GM12878 (cell line): ENCODE measurements at regions not wholly inside any gene's neighbourhood (a gene's known extent, or its start where the extent isn't known, plus 50 kb on each side); places are given as distances from the start of the nearest gene placed in this dataset.

Experiments used
- ATAC-seq: fragments of 200-7000 bp; cut with Tn5 transposase; 3 replicates; pipeline ENCODE4 v1.9.1; 2020; ENCODE audit warnings: mild to moderate bottlenecking, moderate library complexity
- BruUV-seq: library from RNA; stranded (reverse); fragments of 400-500 nt; replicated peaks from 2 replicates; lab custom pipeline; 2021; lab: Mats Ljungman, UMichigan
- CTCF ChIA-PET: fragments of 300-600 bp; sonication (Branson Sonifier 250); formaldehyde crosslinking; extraction: SDS; loops from one replicate; lab custom pipeline; 2021; ENCODE audit warnings: inconsistent platforms; lab: Yijun Ruan, JAX
- POLR2A ChIA-PET: fragments of 350-600 bp; formaldehyde crosslinking; extraction: SDS; loops from one replicate; lab custom pipeline; 2021; ENCODE audit warnings: inconsistent platforms; lab: Charles Lee
- RAD21 ChIA-PET: fragments of 300-600 bp; sonication (Branson Sonifier 250); formaldehyde crosslinking; loops from one replicate; lab custom pipeline; 2023; ENCODE audit warnings: antibody characterized with exemption; ENCODE audit not compliant: unreplicated experiment; lab: Charles Lee
- SMC1A ChIA-PET: fragments of 300-600 bp; sonication (Branson Sonifier 250); formaldehyde crosslinking; loops from one replicate; lab custom pipeline; 2023; ENCODE audit not compliant: unreplicated experiment, uncharacterized antibody; lab: Charles Lee
- DNase-seq: peaks from one replicate; pipeline ENCODE4 v3.0.0-alpha.2; 2011; ENCODE audit warnings: low read depth, low spot score
- FAIRE-seq: peaks from 3 replicates; lab custom pipeline; 2011; peaks lifted over from hg19 to GRCh38; lab: Jason Lieb, UNC
- H2AFZ ChIP-seq: 2 replicates; pipeline ENCODE4 v1.6.0; 2011; ENCODE audit warnings: low read depth, low read length, control low read depth; ENCODE audit not compliant: control insufficient read depth
- H3K27ac ChIP-seq: 2 replicates; pipeline ENCODE4 v1.5.1; 2011; ENCODE audit warnings: control low read depth; ENCODE audit not compliant: control insufficient read depth, insufficient read depth
- H3K27me3 ChIP-seq, 2 experiments: replicated peaks in 1 of 2; 2 replicates each; pipeline versions ENCODE4 v1.6.0 to v1.6.1; 2011; ENCODE audit warnings: low read length in 1 of 2; ENCODE audit not compliant: control insufficient read depth in 2 of 2, insufficient read depth in 2 of 2
- H3K36me3 ChIP-seq, 2 experiments: 2 replicates each; pipeline ENCODE4 v1.5.1; 2011; ENCODE audit warnings: low read length in 1 of 2; ENCODE audit not compliant: control insufficient read depth in 2 of 2, insufficient read depth in 2 of 2
- H3K4me1 ChIP-seq: 2 replicates; pipeline ENCODE4 v1.6.1; 2011; ENCODE audit warnings: mild to moderate bottlenecking, low read length, moderate library complexity, mixed read lengths; ENCODE audit not compliant: control insufficient read depth, insufficient read depth
- H3K4me2 ChIP-seq: 2 replicates; pipeline ENCODE4 v1.6.0; 2011; ENCODE audit warnings: control low read depth; ENCODE audit not compliant: control insufficient read depth, insufficient read depth
- H3K4me3 ChIP-seq: fragments of 200-600 bp; sonication (generic); 2 replicates; pipeline ENCODE4 v1.5.1; 2016
- H3K79me2 ChIP-seq: 2 replicates; pipeline ENCODE4 v1.6.0; 2011; ENCODE audit warnings: low read length; ENCODE audit not compliant: control insufficient read depth, insufficient read depth
- H3K9ac ChIP-seq: 2 replicates; pipeline ENCODE4 v1.8.0; 2011; ENCODE audit warnings: low read length, control low read depth, mixed read lengths; ENCODE audit not compliant: control insufficient read depth, insufficient read depth
- H3K9me3 ChIP-seq: replicated peaks from 3 replicates; pipeline ENCODE4 v1.5.1; 2011; ENCODE audit warnings: mild to moderate bottlenecking, low read length; ENCODE audit not compliant: control insufficient read depth, insufficient read depth
- H4K20me1 ChIP-seq: 2 replicates; pipeline ENCODE4 v1.6.0; 2011; ENCODE audit not compliant: control insufficient read depth, insufficient read depth
- BACH1 ChIP-seq: fragments of 450-650 bp; IDR thresholded peaks from 2 replicates; pipeline ENCODE4 v1.6.1; 2017; ENCODE audit warnings: mild to moderate bottlenecking, borderline replicate concordance
- BMI1 ChIP-seq: fragments of 450-650 bp; IDR thresholded peaks from 2 replicates; pipeline ENCODE4 v1.6.1; 2016; ENCODE audit warnings: mild to moderate bottlenecking, moderate library complexity, borderline replicate concordance
- CEBPB ChIP-seq, 2 experiments: fragments of 150-350 bp in 1 of 2; IDR thresholded peaks; 2 replicates each; pipeline ENCODE4 v1.6.1; 2012 to 2014; ENCODE audit warnings: low read depth in 2 of 2, low read length in 2 of 2, borderline replicate concordance in 1 of 2, inconsistent platforms in 1 of 2
- EGR1 ChIP-seq, 2 experiments: IDR thresholded peaks; 1 replicate in 1 of 2; 2 replicates in 1 of 2; pipeline ENCODE4 v1.6.1; 2011 to 2012; ENCODE audit warnings: low read depth in 2 of 2, low read length in 2 of 2, borderline replicate concordance in 1 of 2, mild to moderate bottlenecking in 1 of 2, moderate library complexity in 1 of 2
- GATAD2B ChIP-seq: fragments of 450-650 bp; conservative IDR thresholded peaks from 2 replicates; pipeline ENCODE4 v1.6.1; 2017; ENCODE audit warnings: low read depth, mild to moderate bottlenecking, moderate library complexity
- JUNB ChIP-seq: IDR thresholded peaks from 2 replicates; pipeline ENCODE4 v1.6.1; 2016; ENCODE audit warnings: antibody characterized with exemption, mild to moderate bottlenecking
- MTA2 ChIP-seq: fragments of 450-650 bp; IDR thresholded peaks from 2 replicates; pipeline ENCODE4 v1.6.1; 2016; ENCODE audit warnings: low read depth, mild to moderate bottlenecking, moderate library complexity
- MXI1 ChIP-seq: fragments of 150-350 bp; IDR thresholded peaks from 2 replicates; pipeline ENCODE4 v1.6.1; 2011; ENCODE audit warnings: low read depth, mild to moderate bottlenecking, inconsistent platforms, low read length, improper control_type of control experiment
- NR2C1 ChIP-seq: fragments of 450-650 bp; IDR thresholded peaks from 2 replicates; pipeline ENCODE4 v1.6.1; 2017; ENCODE audit warnings: antibody characterized with exemption, mild to moderate bottlenecking, moderate library complexity
- RAD21 ChIP-seq: IDR thresholded peaks from 2 replicates; pipeline ENCODE4 v1.6.1; 2011; ENCODE audit warnings: mild to moderate bottlenecking, low read depth, low read length, moderate library complexity; ENCODE audit not compliant: insufficient read depth
- RELA ChIP-seq: fragments of 450-650 bp; IDR thresholded peaks from 2 replicates; pipeline ENCODE4 v1.8.0; 2014; ENCODE audit warnings: borderline replicate concordance; ENCODE audit not compliant: partially characterized antibody
- RUNX3 ChIP-seq: IDR thresholded peaks from 2 replicates; pipeline ENCODE4 v1.6.1; 2012; ENCODE audit warnings: low read length, inconsistent platforms
- SIN3A ChIP-seq: IDR thresholded peaks from 2 replicates; pipeline ENCODE4 v1.6.1; 2012; ENCODE audit warnings: low read depth, low read length, improper control_type of control experiment
- SMAD1 ChIP-seq: fragments of 450-650 bp; IDR thresholded peaks from 2 replicates; pipeline ENCODE4 v1.6.1; 2018; ENCODE audit warnings: mild to moderate bottlenecking, low read depth; ENCODE audit not compliant: partially characterized antibody
- ZNF207 ChIP-seq: fragments of 450-650 bp; IDR thresholded peaks from 2 replicates; pipeline ENCODE4 v1.6.1; 2014; ENCODE audit warnings: antibody characterized with exemption, mild to moderate bottlenecking, borderline replicate concordance
- ZZZ3 ChIP-seq: IDR thresholded peaks from 2 replicates; pipeline ENCODE4 v1.6.1; 2011; ENCODE audit warnings: low read depth; ENCODE audit not compliant: control insufficient read depth, insufficient read length
- WGBS: methylation state at CpG from one replicate; pipeline ENCODE4 v1.1.6; 2016; ENCODE audit warnings: low lambda C conversion rate; ENCODE audit not compliant: insufficient replicate concordance, insufficient coverage; ENCODE audit errors: missing lambda C conversion rate; 5-methylcytosine and 5-hydroxymethylcytosine counted together
- in situ Hi-C: fragments of 300-500 bp; cut with MboI; formaldehyde crosslinking; loops from 9 replicates; pipeline ENCODE4 v1.14.3; 2018; ENCODE audit warnings: mixed read lengths
- intact Hi-C: fragments of 100-400 bp; cut with micrococcal nuclease; formaldehyde crosslinking; loops from one replicate; pipeline ENCODE4 v1.14.2; 2022; ENCODE audit not compliant: unreplicated experiment
- TF ChIP-seq, protein P1 (sequence below): IDR thresholded peaks from 2 replicates; pipeline ENCODE4 v1.6.1; 2012; ENCODE audit warnings: low read length, inconsistent platforms
- TF ChIP-seq, protein P2 (sequence below): fragments of 450-650 bp; IDR thresholded peaks from 2 replicates; pipeline ENCODE4 v1.6.1; 2017; ENCODE audit warnings: borderline replicate concordance

- intact Hi-C loops = no loop called here
- ATAC-seq (no peak), DNase-seq (no peak), FAIRE-seq (no peak)
- H3K36me3 ChIP-seq = no peaks in the 10 kb centered on the region
- H2AFZ ChIP-seq = no peak overlapping the region
- ChIA-PET POLR2A (no interaction called here), RAD21 (no interaction called here), CTCF (interaction anchor here (0.6 kb wide), 1 partner anchor 8 kb away, joined by 3 read pairs; no protein-coding TSS in a partner anchor), SMC1A (interaction anchor here (0.6 to 1.1 kb wide), 2 partner anchors 9 to 20 kb away, joined by 3 read pairs; no protein-coding TSS in a partner anchor)
- no peaks in the 10 kb centered on the region for H3K9me3 ChIP-seq
- no peaks in the 10 kb centered on the region for H3K27me3 ChIP-seq
- H3K27ac ChIP-seq = no peak overlapping the region
- no TSS peak for BruUV-seq
- no peaks in the 10 kb centered on the region for H3K4me1 ChIP-seq
- H3K79me2 ChIP-seq = no peaks in the 10 kb centered on the region
- 30% methylated on average over 4 of the region's 4 CpGs for WGBS
- TF ChIP-seq CEBPB (IDR thresholded peaks at IDR 0.05; ENCODE audit: borderline replicate concordance in 1 of 2, low read depth in 2 of 2, low read length in 2 of 2) (no peak), RELA (no peak), BACH1 (no peak), BMI1 (no peak), SMAD1 (no peak), GATAD2B (no peak), ZNF207 (no peak), EGR1 (IDR thresholded peaks at IDR 0.05; ENCODE audit: borderline replicate concordance in 1 of 2, low read depth in 2 of 2, low read length in 2 of 2) (no peak), JUNB (no peak), MTA2 (no peak), RUNX3 (no peak), NR2C1 (no peak), MXI1 (no peak), ZZZ3 (no peak), RAD21 (no peak), SIN3A (no peak)
- TF ChIP-seq, protein P1, sequence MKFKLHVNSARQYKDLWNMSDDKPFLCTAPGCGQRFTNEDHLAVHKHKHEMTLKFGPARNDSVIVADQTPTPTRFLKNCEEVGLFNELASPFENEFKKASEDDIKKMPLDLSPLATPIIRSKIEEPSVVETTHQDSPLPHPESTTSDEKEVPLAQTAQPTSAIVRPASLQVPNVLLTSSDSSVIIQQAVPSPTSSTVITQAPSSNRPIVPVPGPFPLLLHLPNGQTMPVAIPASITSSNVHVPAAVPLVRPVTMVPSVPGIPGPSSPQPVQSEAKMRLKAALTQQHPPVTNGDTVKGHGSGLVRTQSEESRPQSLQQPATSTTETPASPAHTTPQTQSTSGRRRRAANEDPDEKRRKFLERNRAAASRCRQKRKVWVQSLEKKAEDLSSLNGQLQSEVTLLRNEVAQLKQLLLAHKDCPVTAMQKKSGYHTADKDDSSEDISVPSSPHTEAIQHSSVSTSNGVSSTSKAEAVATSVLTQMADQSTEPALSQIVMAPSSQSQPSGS = no peak
- TF ChIP-seq, protein P2, sequence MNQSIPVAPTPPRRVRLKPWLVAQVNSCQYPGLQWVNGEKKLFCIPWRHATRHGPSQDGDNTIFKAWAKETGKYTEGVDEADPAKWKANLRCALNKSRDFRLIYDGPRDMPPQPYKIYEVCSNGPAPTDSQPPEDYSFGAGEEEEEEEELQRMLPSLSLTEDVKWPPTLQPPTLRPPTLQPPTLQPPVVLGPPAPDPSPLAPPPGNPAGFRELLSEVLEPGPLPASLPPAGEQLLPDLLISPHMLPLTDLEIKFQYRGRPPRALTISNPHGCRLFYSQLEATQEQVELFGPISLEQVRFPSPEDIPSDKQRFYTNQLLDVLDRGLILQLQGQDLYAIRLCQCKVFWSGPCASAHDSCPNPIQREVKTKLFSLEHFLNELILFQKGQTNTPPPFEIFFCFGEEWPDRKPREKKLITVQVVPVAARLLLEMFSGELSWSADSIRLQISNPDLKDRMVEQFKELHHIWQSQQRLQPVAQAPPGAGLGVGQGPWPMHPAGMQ = no peak
- H3K4me3 ChIP-seq = no peak overlapping the region
- in situ Hi-C loops = no loop called here
- no peak overlapping the region for H3K4me2 ChIP-seq
- no peaks in the 10 kb centered on the region for H4K20me1 ChIP-seq
- no peak overlapping the region for H3K9ac ChIP-seq
Measured at GRCh38 chr4:173669460-173670179, 139.6 kb upstream of the HAND2 start.
